Prostate gland (tissue), 2 donors: ENCODE measurements at regions not wholly inside any gene's neighbourhood (a gene's known extent, or its start where the extent isn't known, plus 50 kb on each side); places are given as distances from the start of the nearest gene placed in this dataset.
"Not testable (repeated sequence)": the region's sequence is repeated elsewhere in the genome, so short reads cannot be mapped to it uniquely, and the experiment has no call there.

Experiments used
- CTCF ChIP-seq, 4 experiments: fragments of 200-600 bp in 2 of 4; fragments of 450-650 bp in 2 of 4; sonication (generic) in 2 of 4; IDR thresholded peaks; 1 replicate in 3 of 4; 2 replicates in 1 of 4; pipeline ENCODE4 v1.5.1; 2016 to 2019; ENCODE audit warnings: antibody characterized with exemption in 4 of 4, mild to moderate bottlenecking in 2 of 4, moderate library complexity in 2 of 4
- POLR2A ChIP-seq: fragments of 450-650 bp; IDR thresholded peaks from one replicate; pipeline ENCODE4 v1.6.1; 2016; ENCODE audit warnings: antibody characterized with exemption, mild to moderate bottlenecking
- POLR2AphosphoS5 ChIP-seq: sonication (generic); formaldehyde crosslinking; IDR thresholded peaks from one replicate; pipeline ENCODE4 v1.6.1; 2017; ENCODE audit warnings: antibody characterized with exemption

GRCh38 chr15:30700006-30700597 lies 74.2 kb downstream of the ARHGAP11B start:
- TF ChIP-seq CTCF (IDR thresholded peaks at IDR 0.05); POLR2AphosphoS5; POLR2A: not testable (repeated sequence)
